Loucy (cell line): ENCODE measurements at regions not wholly inside any gene's neighbourhood (a gene's known extent, or its start where the extent isn't known, plus 50 kb on each side); places are given as distances from the start of the nearest gene placed in this dataset.

ENCODE experiments used
- H2AFZ ChIP-seq: fragments of 200-600 bp; sonication (generic); 2 replicates; pipeline ENCODE4 v1.6.0; 2016; ENCODE audit warnings: antibody characterized with exemption, mild to moderate bottlenecking, low read length, moderate library complexity
- H3F3A ChIP-seq: fragments of 200-600 bp; 2 replicates; pipeline ENCODE4 v1.6.0; 2016; ENCODE audit warnings: antibody characterized with exemption, low read depth, mild to moderate bottlenecking
- H3K27me3 ChIP-seq: fragments of 200-600 bp; sonication (generic); 2 replicates; pipeline ENCODE4 v1.6.1; 2014; ENCODE audit warnings: low read length, mild to moderate bottlenecking; ENCODE audit not compliant: insufficient read depth, poor library complexity, severe bottlenecking
- H3K36me3 ChIP-seq: fragments of 200-600 bp; sonication (generic); 2 replicates; pipeline ENCODE4 v1.6.1; 2016; ENCODE audit warnings: low read length; ENCODE audit not compliant: insufficient read depth
- H3K4me1 ChIP-seq: fragments of 200-600 bp; sonication (generic); 2 replicates; pipeline ENCODE4 v1.5.1; 2014; ENCODE audit warnings: low read length, mild to moderate bottlenecking; ENCODE audit not compliant: insufficient read depth, poor library complexity, severe bottlenecking
- H3K4me2 ChIP-seq: fragments of 200-600 bp; sonication (generic); 2 replicates; pipeline ENCODE4 v1.6.0; 2014; ENCODE audit warnings: antibody characterized with exemption, low read length, low read depth, mild to moderate bottlenecking; ENCODE audit not compliant: poor library complexity, severe bottlenecking
- H3K4me3 ChIP-seq: fragments of 200-600 bp; sonication (generic); 2 replicates; pipeline ENCODE4 v1.5.1; 2014; ENCODE audit warnings: low read length, mild to moderate bottlenecking, mixed read lengths; ENCODE audit not compliant: poor library complexity, severe bottlenecking
- H3K79me2 ChIP-seq: fragments of 200-600 bp; sonication (generic); 2 replicates; pipeline ENCODE4 v1.6.1; 2014; ENCODE audit warnings: low read length; ENCODE audit not compliant: insufficient read depth
- H3K9ac ChIP-seq: fragments of 200-600 bp; sonication (generic); 2 replicates; pipeline ENCODE4 v1.6.0; 2014; ENCODE audit warnings: mild to moderate bottlenecking, low read depth, low read length, moderate library complexity; ENCODE audit not compliant: poor library complexity, severe bottlenecking
- H3K9me2 ChIP-seq: fragments of 200-600 bp; sonication (generic); replicated peaks from 2 replicates; pipeline ENCODE4 v1.6.1; 2016; ENCODE audit warnings: low read depth, low read length, mixed read lengths
- H3K9me3 ChIP-seq: fragments of 200-600 bp; sonication (generic); 2 replicates; pipeline ENCODE4 v1.6.1; 2014; ENCODE audit warnings: mild to moderate bottlenecking, antibody characterized with exemption, low read length, low read depth; ENCODE audit not compliant: insufficient read depth
- H4K20me1 ChIP-seq: fragments of 200-600 bp; sonication (generic); 2 replicates; pipeline ENCODE4 v1.6.0; 2014; ENCODE audit warnings: antibody characterized with exemption, low read length, mild to moderate bottlenecking; ENCODE audit not compliant: insufficient read depth, poor library complexity, severe bottlenecking
- CTCF ChIP-seq: fragments of 200-600 bp; sonication (generic); conservative IDR thresholded peaks from 2 replicates; pipeline ENCODE4 v1.5.1; 2014; ENCODE audit warnings: mild to moderate bottlenecking, antibody characterized with exemption, low read length
- EZH2phosphoT487 ChIP-seq: fragments of 200-600 bp; IDR thresholded peaks from 2 replicates; pipeline ENCODE4 v1.6.1; 2018; ENCODE audit warnings: antibody characterized with exemption, mild to moderate bottlenecking, moderate library complexity, borderline replicate concordance

- H3K9me3 ChIP-seq = no peaks in the 10 kb centered on the region
- no peaks in the 10 kb centered on the region for H3K36me3 ChIP-seq
- H3K9me2 ChIP-seq = no peaks in the 10 kb centered on the region
- H3F3A ChIP-seq = no peaks in the 10 kb centered on the region
- no peak overlapping the region for H2AFZ ChIP-seq
- H3K4me2 ChIP-seq = no peak overlapping the region
- H3K9ac ChIP-seq = no peak overlapping the region
- TF ChIP-seq EZH2phosphoT487 (no peak), CTCF (no peak)
- H4K20me1 ChIP-seq = no peaks in the 10 kb centered on the region
- H3K4me3 ChIP-seq = no peak overlapping the region
- no peaks in the 10 kb centered on the region for H3K4me1 ChIP-seq
- no peaks in the 10 kb centered on the region for H3K79me2 ChIP-seq
- no peaks in the 10 kb centered on the region for H3K27me3 ChIP-seq
These were observed 204.7 kb downstream of the TTC32 start for GRCh38 chr2:19697131-19697530.

GRCh38 chr2:19695706-19696105, 206.1 kb downstream of the TTC32 start:
- H3K9me2 ChIP-seq = no peaks in the 10 kb centered on the region
- H3K79me2 ChIP-seq = no peaks in the 10 kb centered on the region
- no peak for TF ChIP-seq EZH2phosphoT487
- TF ChIP-seq CTCF = no peak
- H3K9ac ChIP-seq = no peak overlapping the region
- H3K27me3 ChIP-seq = no peaks in the 10 kb centered on the region
- H3K4me1 ChIP-seq = no peaks in the 10 kb centered on the region
- no peaks in the 10 kb centered on the region for H4K20me1 ChIP-seq
- H3K9me3 ChIP-seq = no peaks in the 10 kb centered on the region
- no peaks in the 10 kb centered on the region for H3F3A ChIP-seq
- H2AFZ ChIP-seq = no peak overlapping the region
- no peak overlapping the region for H3K4me2 ChIP-seq
- H3K4me3 ChIP-seq = no peak overlapping the region
- no peaks in the 10 kb centered on the region for H3K36me3 ChIP-seq

- H3K4me3 ChIP-seq = no peak overlapping the region
- H3K36me3 ChIP-seq = no peaks in the 10 kb centered on the region
- no peaks in the 10 kb centered on the region for H4K20me1 ChIP-seq
- no peaks in the 10 kb centered on the region; the same call in 1 of the 2 replicates for H3K9me3 ChIP-seq
- H3K9me2 ChIP-seq = no peaks in the 10 kb centered on the region
- no peak overlapping the region for H3K9ac ChIP-seq
- no peaks in the 10 kb centered on the region for H3K27me3 ChIP-seq
- H3K4me1 ChIP-seq = no peaks in the 10 kb centered on the region
- no peak for TF ChIP-seq CTCF
- TF ChIP-seq EZH2phosphoT487 = no peak
- H3K79me2 ChIP-seq = no peaks in the 10 kb centered on the region
- H2AFZ ChIP-seq = no peak overlapping the region
- H3K4me2 ChIP-seq = no peak overlapping the region
- no peaks in the 10 kb centered on the region for H3F3A ChIP-seq
These were observed 209.9 kb downstream of the TTC32 start for GRCh38 chr2:19691892-19692291.
